Endometrium (tissue), 2 donors: ENCODE measurements at regions not wholly inside any gene's neighbourhood (a gene's known extent, or its start where the extent isn't known, plus 50 kb on each side); places are given as distances from the start of the nearest gene placed in this dataset.

Experiments used
- FAIRE-seq: peaks from 2 replicates; lab custom pipeline; 2012; peaks lifted over from hg19 to GRCh38; lab: Jason Lieb, UNC
- donor health status: control.
- donor health status: control.

- no peak for FAIRE-seq
These were observed 1740.9 kb upstream of the CDH9 start for GRCh38 chr5:28779161-28779754.

GRCh38 chr5:28770307-28770706 is 1731.9 kb upstream of the CDH9 start:
- no peak for FAIRE-seq

GRCh38 chr5:28766565-28767158 is 1728.3 kb upstream of the CDH9 start:
- FAIRE-seq: peak; percentile 97

- FAIRE-seq: no peak
These were observed 1713.0 kb upstream of the CDH9 start for GRCh38 chr5:28751396-28751795.

- no peak for FAIRE-seq
These were observed 1711.9 kb upstream of the CDH9 start for GRCh38 chr5:28750251-28750650.

- no peak for FAIRE-seq
These were observed 1710.1 kb upstream of the CDH9 start for GRCh38 chr5:28748446-28748845.

- no peak for FAIRE-seq
These were observed 1705.3 kb upstream of the CDH9 start for GRCh38 chr5:28743716-28744110.

GRCh38 chr5:28743025-28743715 is 1704.8 kb upstream of the CDH9 start:
- FAIRE-seq: no peak

GRCh38 chr5:28737682-28738081 is 1699.3 kb upstream of the CDH9 start:
- FAIRE-seq: no peak

- FAIRE-seq: no peak
These were observed 1698.8 kb upstream of the CDH9 start for GRCh38 chr5:28737222-28737621.

GRCh38 chr5:28734396-28734795 is 1696.0 kb upstream of the CDH9 start:
- FAIRE-seq: no peak

- no peak for FAIRE-seq
These were observed 1690.7 kb upstream of the CDH9 start for GRCh38 chr5:28729067-28729466.

GRCh38 chr5:28726815-28727214 is 1688.4 kb upstream of the CDH9 start:
- no peak for FAIRE-seq

- FAIRE-seq: no peak
These were observed 1686.6 kb upstream of the CDH9 start for GRCh38 chr5:28725001-28725400.

- FAIRE-seq: no peak
These were observed 1676.7 kb upstream of the CDH9 start for GRCh38 chr5:28714907-28715698.

- FAIRE-seq: no peak
These were observed 1672.0 kb upstream of the CDH9 start for GRCh38 chr5:28710360-28710759.

GRCh38 chr5:28708472-28708871 is 1670.1 kb upstream of the CDH9 start:
- FAIRE-seq: no peak

GRCh38 chr5:28707706-28708105 is 1669.3 kb upstream of the CDH9 start:
- no peak for FAIRE-seq

GRCh38 chr5:28703651-28704260 is 1665.4 kb upstream of the CDH9 start:
- FAIRE-seq: no peak

- no peak for FAIRE-seq
These were observed 1653.1 kb upstream of the CDH9 start for GRCh38 chr5:28691526-28691925.

GRCh38 chr5:28685794-28686193 is 1647.4 kb upstream of the CDH9 start:
- FAIRE-seq: no peak

- no peak for FAIRE-seq
These were observed 1640.5 kb upstream of the CDH9 start for GRCh38 chr5:28678899-28679298.

- FAIRE-seq: no peak
These were observed 1627.7 kb upstream of the CDH9 start for GRCh38 chr5:28666110-28666509.
